B cell (primary cell): ENCODE measurements at regions not wholly inside any gene's neighbourhood (a gene's known extent, or its start where the extent isn't known, plus 50 kb on each side); places are given as distances from the start of the nearest gene placed in this dataset.

Source experiments
- CTCF ChIP-seq: fragments of 200-600 bp; IDR thresholded peaks from one replicate; pipeline ENCODE4 v1.8.0; 2022; ENCODE audit warnings: antibody characterized with exemption, mild to moderate bottlenecking
- EZH2 ChIP-seq: IDR thresholded peaks from 2 replicates; pipeline ENCODE4 v1.6.1; 2012; ENCODE audit warnings: borderline replicate concordance, low read depth, mild to moderate bottlenecking, moderate library complexity, low read length; ENCODE audit not compliant: insufficient read depth, poor library complexity, severe bottlenecking

GRCh38 chr3:46080124-46080968, 53.1 kb upstream of the XCR1 start:
- TF ChIP-seq CTCF (no peak), EZH2 (no peak)
